ENCODE measurements at regions not wholly inside any gene's neighbourhood (a gene's known extent, or its start where the extent isn't known, plus 50 kb on each side); places are given as distances from the start of the nearest gene placed in this dataset.

DNA sequence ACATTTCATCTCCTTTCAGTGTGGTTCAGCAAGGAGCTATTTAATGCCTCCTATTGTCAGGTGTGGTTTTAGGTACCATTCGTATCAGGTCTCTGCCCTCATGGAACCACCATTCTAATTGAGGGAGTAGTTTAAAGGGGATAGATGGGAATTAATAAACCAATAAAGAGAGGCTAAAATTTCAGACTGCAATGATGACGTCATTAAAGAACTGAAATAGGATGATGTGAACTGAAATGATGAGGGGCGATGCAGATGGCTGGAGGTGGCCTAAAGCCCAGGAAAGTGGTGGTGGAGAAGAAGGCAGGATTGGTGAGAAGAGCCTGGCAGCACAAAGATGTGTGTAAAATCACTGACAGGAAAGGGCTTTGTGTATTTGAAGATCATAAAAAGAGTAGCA is 148.9 kb upstream of the RBFOX1 start:
- DNase-seq = no peak

GRCh38 chr16:7182510-7183109 is 150.0 kb upstream of the RBFOX1 start:
- no peak for DNase-seq

GRCh38 chr16:7177875-7178274 is 154.8 kb upstream of the RBFOX1 start:
- no peak for DNase-seq

DNA sequence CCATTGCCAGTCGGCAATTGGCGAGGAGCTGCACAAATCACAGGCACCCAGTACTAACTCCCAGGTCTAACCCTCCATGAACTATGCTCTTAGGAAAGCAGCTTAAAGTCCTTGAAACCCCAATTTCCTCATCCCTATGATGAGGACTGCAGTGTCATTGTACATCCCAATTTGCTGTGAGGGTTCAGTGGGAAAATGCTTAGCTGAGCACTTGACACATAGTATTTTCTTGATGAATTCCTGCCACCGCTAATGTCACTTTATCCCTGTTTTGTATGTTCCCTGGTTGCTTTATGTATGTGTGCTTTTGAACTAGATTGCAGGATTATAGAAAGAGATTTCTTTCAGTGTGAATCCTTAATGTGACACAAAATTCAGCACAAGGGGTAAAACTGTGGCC is 161.5 kb upstream of the RBFOX1 start:
- no peak for DNase-seq

GRCh38 chr16:7167626-7168025 is 165.0 kb upstream of the RBFOX1 start:
- DNase-seq = no peak

DNA sequence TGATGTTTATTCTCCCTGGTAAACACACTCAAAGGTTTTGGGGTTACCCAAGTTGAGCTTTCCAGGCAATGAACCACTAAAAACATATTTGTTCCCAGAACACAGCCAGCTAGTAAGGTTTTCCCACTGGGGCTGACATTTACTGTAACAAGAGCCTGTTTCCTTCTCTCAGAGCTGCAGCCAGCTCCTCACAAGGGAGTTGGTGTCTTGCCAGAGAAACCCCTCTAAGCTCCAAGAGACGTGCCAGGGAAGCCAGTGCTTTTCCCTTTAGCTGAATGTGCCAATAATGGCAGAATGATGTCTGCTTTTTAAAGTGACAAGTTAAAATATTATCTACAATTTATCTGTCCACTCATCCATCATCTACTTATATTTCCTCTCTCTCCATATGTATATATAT is 170.8 kb upstream of the RBFOX1 start:
- DNase-seq = no peak

DNA sequence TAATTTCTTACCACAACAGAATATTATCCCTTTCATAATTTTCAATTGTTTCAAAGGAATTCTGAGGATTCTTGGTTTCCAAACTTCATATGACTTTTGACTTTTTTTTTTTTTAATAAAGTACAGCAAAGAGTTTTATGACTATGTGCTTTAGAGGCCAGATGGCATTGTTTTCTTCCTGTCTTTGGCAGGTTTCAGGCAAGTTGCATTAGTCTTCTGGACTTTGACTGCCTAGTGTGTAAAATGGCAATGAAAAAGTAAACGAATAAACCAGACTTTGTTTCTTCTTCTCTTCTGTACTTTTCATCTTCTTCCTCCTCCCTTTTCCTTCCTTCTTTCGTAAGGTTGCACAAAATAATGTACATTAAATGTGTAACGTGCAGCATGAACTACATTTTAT is 172.6 kb upstream of the RBFOX1 start:
- DNase-seq = no peak

- DNase-seq = no peak
Measured at GRCh38 chr16:7158481-7158880, 174.2 kb upstream of the RBFOX1 start.

DNA sequence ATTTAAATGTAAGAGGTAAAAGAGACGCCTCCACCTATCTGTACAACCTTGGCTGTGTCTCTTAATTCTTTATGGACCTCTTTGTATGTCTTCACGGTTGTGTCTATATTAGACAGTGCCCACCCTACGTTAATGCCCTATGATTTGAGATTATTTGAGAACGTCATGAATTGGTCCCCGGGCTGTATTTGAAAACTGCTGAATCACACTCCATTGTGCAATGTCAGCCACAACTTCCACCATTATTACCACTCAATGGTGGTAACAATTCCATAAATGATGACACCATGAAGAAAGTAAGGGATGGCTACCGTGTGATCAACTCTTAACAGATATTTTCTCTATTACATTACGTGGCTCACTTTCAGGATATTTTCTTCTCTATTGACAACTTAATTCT is 182.4 kb upstream of the RBFOX1 start:
- DNase-seq = no peak

DNA sequence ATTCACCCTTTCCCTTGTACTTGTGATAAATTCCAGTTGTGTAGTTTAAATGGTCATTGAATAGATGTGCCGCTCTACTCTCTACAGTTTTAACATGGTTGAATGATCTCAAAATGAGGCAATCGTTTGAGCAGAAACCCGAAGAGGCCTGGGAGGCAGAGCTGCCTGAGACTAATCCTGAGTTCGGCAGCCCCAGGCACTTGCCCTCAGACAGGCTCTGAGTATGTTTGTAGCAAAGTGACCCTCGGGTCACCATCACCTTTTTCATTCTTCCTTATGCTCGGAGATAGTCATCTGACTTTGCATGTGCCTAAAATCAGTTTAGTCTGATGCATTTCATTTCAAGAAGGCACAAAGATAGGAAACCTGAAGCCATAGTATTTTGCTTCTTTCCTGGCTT is 184.0 kb upstream of the RBFOX1 start:
- no peak for DNase-seq

DNA sequence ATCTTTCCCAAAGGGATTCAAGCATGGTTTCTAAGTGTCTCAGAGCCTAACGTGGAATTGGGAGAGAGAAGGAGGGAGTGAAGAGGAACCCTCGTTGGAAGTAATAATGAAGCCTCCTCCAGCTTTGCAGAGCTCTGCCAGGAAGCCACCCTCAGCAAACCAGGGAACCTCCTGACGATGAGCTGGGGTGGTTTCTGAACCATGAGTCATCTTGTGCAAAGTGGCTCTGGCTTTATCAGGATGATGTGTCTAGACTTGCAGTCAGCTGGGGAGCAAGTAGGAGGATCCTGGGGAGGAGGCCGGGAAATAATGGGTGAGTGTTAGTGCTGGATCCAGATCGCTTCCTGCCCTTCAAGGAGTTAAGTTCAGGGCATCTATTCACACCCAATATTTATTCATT is 191.7 kb upstream of the RBFOX1 start:
- no peak for DNase-seq

- DNase-seq = no peak
Measured at GRCh38 chr16:7137560-7138330, 194.9 kb upstream of the RBFOX1 start.

GRCh38 chr16:7132465-7132864 is 200.2 kb upstream of the RBFOX1 start:
- no peak for DNase-seq

- DNase-seq = no peak
Measured at GRCh38 chr16:7124701-7125100, 207.9 kb upstream of the RBFOX1 start.

DNA sequence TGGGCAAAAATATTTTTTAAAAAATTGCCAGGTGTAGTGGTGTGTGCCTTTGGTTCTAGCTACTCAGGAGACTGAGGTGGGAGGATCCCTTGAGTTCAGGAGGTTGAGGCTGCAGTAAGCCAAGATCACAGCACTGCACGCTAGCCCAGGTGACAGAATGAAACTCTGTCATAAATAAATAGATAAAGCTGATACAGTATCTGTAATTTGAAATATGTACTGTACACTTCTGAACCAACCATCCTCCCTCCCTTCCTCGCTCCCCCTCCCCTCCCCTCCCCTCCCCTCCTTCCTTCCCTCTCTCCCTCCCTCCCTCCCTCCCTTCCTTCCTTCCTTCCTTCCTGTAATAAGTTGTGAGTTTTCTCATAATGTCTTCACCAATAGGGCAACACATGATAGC is 208.4 kb upstream of the RBFOX1 start:
- no peak for DNase-seq

- DNase-seq = no peak
Measured at GRCh38 chr16:7116734-7117133, 215.9 kb upstream of the RBFOX1 start.

- no peak for DNase-seq
Measured at GRCh38 chr16:7115898-7116297, 216.7 kb upstream of the RBFOX1 start.

DNA sequence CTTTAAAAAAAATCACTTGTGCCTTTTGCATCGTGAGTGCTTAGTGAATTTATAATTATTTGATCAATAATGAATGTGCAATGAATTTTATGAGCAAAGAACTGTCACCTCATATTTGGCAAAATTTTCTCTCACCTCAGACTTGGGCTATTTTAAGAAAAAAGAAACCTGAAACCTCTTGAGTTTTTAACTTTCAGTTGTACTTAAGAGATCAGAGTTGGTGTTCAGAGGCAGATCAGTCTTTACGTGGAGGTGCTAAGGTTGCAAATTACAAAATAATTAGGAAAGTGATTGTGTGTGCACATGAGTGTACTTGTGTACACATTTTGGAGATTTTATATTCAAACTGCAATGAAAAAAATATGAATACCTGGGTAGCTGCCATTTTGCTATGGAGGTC is 218.7 kb upstream of the RBFOX1 start:
- no peak for DNase-seq

DNA sequence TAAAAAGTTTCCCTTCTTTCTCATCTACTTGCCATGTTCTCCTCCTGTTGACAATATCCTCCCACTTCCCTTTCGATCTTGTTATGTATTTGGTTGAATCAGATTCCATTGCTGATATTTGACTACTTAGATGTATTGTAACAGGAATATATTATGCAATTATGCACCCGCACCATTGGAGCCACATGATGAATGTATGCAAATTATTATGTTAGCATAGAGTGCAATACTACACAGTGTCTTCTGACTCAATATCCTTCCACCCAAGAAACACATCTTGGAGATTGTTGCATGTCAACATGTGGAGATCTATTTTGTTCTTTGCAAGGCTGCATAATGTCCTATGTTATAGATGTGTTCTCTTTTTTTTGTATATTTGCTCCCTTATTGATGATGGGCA is 219.2 kb upstream of the RBFOX1 start:
- DNase-seq = no peak

- no peak for DNase-seq
Measured at GRCh38 chr16:7111265-7111664, 221.4 kb upstream of the RBFOX1 start.

GRCh38 chr16:7107436-7107835 is 225.2 kb upstream of the RBFOX1 start:
- no peak for DNase-seq

- DNase-seq = no peak
Measured at GRCh38 chr16:7103056-7103455, 229.6 kb upstream of the RBFOX1 start.

GRCh38 chr16:7101054-7101453 is 231.6 kb upstream of the RBFOX1 start:
- DNase-seq = no peak

GRCh38 chr16:7097518-7097917 is 235.1 kb upstream of the RBFOX1 start:
- DNase-seq = no peak

- no peak for DNase-seq
Measured at GRCh38 chr16:7093511-7093910, 239.1 kb upstream of the RBFOX1 start.
